HEK293 (cell line): ENCODE measurements at regions not wholly inside any gene's neighbourhood (a gene's known extent, or its start where the extent isn't known, plus 50 kb on each side); places are given as distances from the start of the nearest gene placed in this dataset.

ENCODE experiments used
- CTCF ChIA-PET: fragments of 350-600 bp; formaldehyde crosslinking; extraction: SDS; loops from one replicate; lab custom pipeline; 2021; ENCODE audit warnings: antibody characterized with exemption; lab: Yijun Ruan, JAX
- POLR2A ChIA-PET: fragments of 300-600 bp; formaldehyde crosslinking; extraction: SDS; loops from one replicate; lab custom pipeline; 2020; ENCODE audit warnings: antibody characterized with exemption, inconsistent platforms; lab: Yijun Ruan, JAX
- H3K27ac ChIP-seq: fragments of 200-500 bp; sonication (Bioruptor generic); 2 replicates; pipeline ENCODE4 v1.5.1; 2014; ENCODE audit warnings: low read depth, low read length, control low read depth, inconsistent platforms; ENCODE audit errors: extremely low read depth
- H3K36me3 ChIP-seq, 2 experiments: fragments of 200-500 bp in 1 of 2; sonication (Bioruptor generic) in 1 of 2; 1 replicate in 1 of 2; 2 replicates in 1 of 2; pipeline ENCODE4 v1.5.1; 2014 to 2017; ENCODE audit warnings: inconsistent platforms in 2 of 2, low read length in 2 of 2; ENCODE audit not compliant: control insufficient read depth in 2 of 2, insufficient read depth in 1 of 2
- H3K4me1 ChIP-seq: fragments of 200-500 bp; sonication (Bioruptor generic); 2 replicates; pipeline ENCODE4 v1.5.1; 2014; ENCODE audit warnings: mild to moderate bottlenecking, low read length, inconsistent platforms; ENCODE audit not compliant: control insufficient read depth, insufficient read depth
- H3K4me3 ChIP-seq: 2 replicates; pipeline ENCODE4 v1.5.1; 2011; ENCODE audit warnings: low read depth, mild to moderate bottlenecking, control low read depth, low read length, moderate library complexity
- H3K9me3 ChIP-seq: fragments of 200-500 bp; sonication (Bioruptor generic); 2 replicates; pipeline ENCODE4 v1.5.1; 2014; ENCODE audit warnings: low read depth, low read length, inconsistent platforms; ENCODE audit not compliant: control insufficient read depth, insufficient read depth
- HIC1 ChIP-seq: fragments of 450-650 bp; formaldehyde crosslinking; IDR thresholded peaks from 2 replicates; pipeline ENCODE4 v1.5.1; 2016; ENCODE audit warnings: missing biosample characterization, missing genetic modification characterization
- INSM2 ChIP-seq: fragments of 450-650 bp; formaldehyde crosslinking; IDR thresholded peaks from 2 replicates; pipeline ENCODE4 v1.5.1; 2016; ENCODE audit warnings: missing biosample characterization, missing genetic modification characterization
- KLF9 ChIP-seq: fragments of 450-650 bp; formaldehyde crosslinking; IDR thresholded peaks from 2 replicates; pipeline ENCODE4 v1.5.1; 2016; ENCODE audit warnings: missing biosample characterization, missing genetic modification characterization, low read depth
- REST ChIP-seq: fragments of 450-650 bp; formaldehyde crosslinking; IDR thresholded peaks from 2 replicates; pipeline ENCODE4 v1.5.1; 2016; ENCODE audit warnings: missing biosample characterization, missing genetic modification characterization
- SP3 ChIP-seq: fragments of 450-650 bp; formaldehyde crosslinking; IDR thresholded peaks from 2 replicates; pipeline ENCODE4 v1.5.1; 2016; ENCODE audit warnings: missing biosample characterization, missing genetic modification characterization
- SP7 ChIP-seq: fragments of 450-650 bp; formaldehyde crosslinking; IDR thresholded peaks from 2 replicates; pipeline ENCODE4 v1.5.1; 2016; ENCODE audit warnings: missing biosample characterization, missing genetic modification characterization
- ZBTB20 ChIP-seq: fragments of 450-650 bp; formaldehyde crosslinking; IDR thresholded peaks from 2 replicates; pipeline ENCODE4 v1.5.1; 2016; ENCODE audit warnings: missing biosample characterization, missing genetic modification characterization
- ZBTB48 ChIP-seq: fragments of 450-650 bp; formaldehyde crosslinking; IDR thresholded peaks from 2 replicates; pipeline ENCODE4 v1.5.1; 2016; ENCODE audit warnings: missing biosample characterization, missing genetic modification characterization
- ZIC2 ChIP-seq: fragments of 450-650 bp; formaldehyde crosslinking; IDR thresholded peaks from 2 replicates; pipeline ENCODE4 v1.5.1; 2016; ENCODE audit warnings: missing biosample characterization, missing genetic modification characterization
- ZNF138 ChIP-seq: fragments of 450-650 bp; formaldehyde crosslinking; IDR thresholded peaks from 2 replicates; pipeline ENCODE4 v1.5.1; 2016; ENCODE audit warnings: missing biosample characterization, missing genetic modification characterization, borderline replicate concordance
- ZNF169 ChIP-seq: fragments of 450-650 bp; formaldehyde crosslinking; IDR thresholded peaks from 2 replicates; pipeline ENCODE4 v1.5.1; 2016; ENCODE audit warnings: missing biosample characterization, missing genetic modification characterization
- ZNF202 ChIP-seq: fragments of 450-650 bp; formaldehyde crosslinking; IDR thresholded peaks from 2 replicates; pipeline ENCODE4 v1.5.1; 2016; ENCODE audit warnings: missing biosample characterization, missing genetic modification characterization, borderline replicate concordance
- ZNF311 ChIP-seq: fragments of 450-650 bp; formaldehyde crosslinking; IDR thresholded peaks from 2 replicates; pipeline ENCODE4 v1.5.1; 2017; ENCODE audit warnings: missing biosample characterization, missing genetic modification characterization, borderline replicate concordance
- ZNF530 ChIP-seq: fragments of 450-650 bp; formaldehyde crosslinking; IDR thresholded peaks from 2 replicates; pipeline ENCODE4 v1.5.1; 2016; ENCODE audit warnings: low read depth, missing biosample characterization, missing genetic modification characterization
- ZNF654 ChIP-seq: fragments of 450-650 bp; formaldehyde crosslinking; IDR thresholded peaks from 2 replicates; pipeline ENCODE4 v1.5.1; 2016; ENCODE audit warnings: low read depth, missing biosample characterization, missing genetic modification characterization
- ZNF704 ChIP-seq: fragments of 450-650 bp; formaldehyde crosslinking; IDR thresholded peaks from 2 replicates; pipeline ENCODE4 v1.5.1; 2016; ENCODE audit warnings: missing biosample characterization, missing genetic modification characterization
- ZNF785 ChIP-seq: fragments of 450-650 bp; formaldehyde crosslinking; IDR thresholded peaks from 2 replicates; pipeline ENCODE4 v1.5.1; 2016; ENCODE audit warnings: missing biosample characterization, missing genetic modification characterization
- ZNF837 ChIP-seq: fragments of 450-650 bp; formaldehyde crosslinking; IDR thresholded peaks from 2 replicates; pipeline ENCODE4 v1.5.1; 2016; ENCODE audit warnings: missing biosample characterization, missing genetic modification characterization
- ZSCAN23 ChIP-seq: fragments of 450-650 bp; formaldehyde crosslinking; IDR thresholded peaks from 2 replicates; pipeline ENCODE4 v1.5.1; 2016; ENCODE audit warnings: missing biosample characterization, missing genetic modification characterization
- ZSCAN4 ChIP-seq: fragments of 450-650 bp; formaldehyde crosslinking; IDR thresholded peaks from 2 replicates; pipeline ENCODE4 v1.5.1; 2017; ENCODE audit warnings: missing biosample characterization, missing genetic modification characterization

- CTCF ChIA-PET = no interaction called here
- H3K27ac ChIP-seq = no peak overlapping the region
- no peaks in the 10 kb centered on the region for H3K4me1 ChIP-seq
- no peak for TF ChIP-seq ZBTB48 (tag by site-specific recombination)
- no peak for TF ChIP-seq ZSCAN4 (tag by site-specific recombination)
- TF ChIP-seq, all 188 proteins: peak for 0
- POLR2A ChIA-PET = no interaction called here
- H3K4me3 ChIP-seq = no peak overlapping the region
- no peaks in the 10 kb centered on the region for H3K36me3 ChIP-seq
- H3K9me3 ChIP-seq = no peaks in the 10 kb centered on the region
Measured at GRCh38 chr14:65249471-65250161, 147.3 kb upstream of the MAX start.

- TF ChIP-seq ZNF704 (tag by site-specific recombination) (no peak), ZNF169 (tag by site-specific recombination) (no peak), ZNF202 (tag by site-specific recombination) (no peak), KLF9 (tag by site-specific recombination) (no peak), HIC1 (tag by site-specific recombination) (no peak), ZBTB20 (no peak), ZNF837 (tag by site-specific recombination) (no peak), ZNF785 (tag by site-specific recombination) (no peak), INSM2 (tag by site-specific recombination) (no peak)
- Histone ChIP-seq H3K36me3 (no peaks in the 10 kb centered on the region), H3K27ac (no peak overlapping the region), H3K4me1 (peaks cover 4% of the 10 kb centered on the region; the same call in 1 of the 2 replicates), H3K9me3 (no peaks in the 10 kb centered on the region), H3K4me3 (no peak overlapping the region)
- POLR2A ChIA-PET = no interaction called here
- CTCF ChIA-PET = no interaction called here
Measured at GRCh38 chr14:65250162-65250495, 147.8 kb upstream of the MAX start.

- no peaks in the 10 kb centered on the region for H3K36me3 ChIP-seq
- no peak overlapping the region for H3K27ac ChIP-seq
- H3K4me3 ChIP-seq = no peak overlapping the region
- ChIA-PET POLR2A (no interaction called here), CTCF (interaction anchor here (0.6 kb wide), 1 partner anchor 84 kb away, joined by 4 read pairs; no protein-coding TSS in a partner anchor)
- peaks cover 7% of the 10 kb centered on the region; the same call in 1 of the 2 replicates for H3K4me1 ChIP-seq
- no peaks in the 10 kb centered on the region for H3K9me3 ChIP-seq
- TF ChIP-seq ZSCAN23 (tag by site-specific recombination) (no peak), ZIC2 (tag by site-specific recombination) (no peak), ZNF169 (tag by site-specific recombination) (no peak), ZNF138 (tag by site-specific recombination) (no peak), ZNF530 (tag by site-specific recombination) (no peak), SP3 (tag by site-specific recombination) (no peak), REST (no peak), ZNF311 (tag by site-specific recombination) (no peak), ZNF654 (no peak), SP7 (tag by site-specific recombination) (no peak)
Measured at GRCh38 chr14:65251213-65251612, 148.9 kb upstream of the MAX start.
